ENCODE measurements at regions not wholly inside any gene's neighbourhood (a gene's known extent, or its start where the extent isn't known, plus 50 kb on each side); places are given as distances from the start of the nearest gene placed in this dataset.

GRCh38 chr3:40961104-40961857 is 238.0 kb upstream of the CTNNB1 start:
- WGBS (ENCODE audit: insufficient coverage), result no CpG with 5 or more reads among the region's 5 CpGs

DNA sequence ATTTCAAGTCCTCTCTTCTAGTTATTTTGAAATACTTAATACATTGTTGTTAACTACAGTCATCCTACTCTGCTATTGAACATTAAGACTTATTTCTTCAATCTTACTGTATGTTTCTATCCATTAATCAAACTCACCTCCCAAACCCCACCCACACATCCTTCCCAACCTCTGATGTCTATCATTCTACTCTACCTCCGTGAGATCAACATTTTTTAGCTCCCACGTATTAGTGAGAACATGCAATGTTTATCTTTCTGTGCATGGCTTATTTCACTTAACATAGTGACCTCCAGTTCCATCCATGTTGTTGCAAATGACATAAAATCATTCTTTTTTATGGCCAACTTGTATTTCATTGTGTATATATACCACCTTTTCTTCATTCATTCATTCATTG is 236.6 kb upstream of the CTNNB1 start:
- H3K4me2 ChIP-seq (replicated peaks; ENCODE audit: extremely low read depth, low read length, poor library complexity, severe bottlenecking), result no peak overlapping the region
- no peak overlapping the region for H3K27ac ChIP-seq (ENCODE audit: low read depth in 1 of 2, low read length in 2 of 2)
- H3K9me3 Mint-ChIP-seq, result peaks cover 15 to 27% (median 19%) of the 10 kb centered on the region in 7 donors
- intact Hi-C loops (cut with micrococcal nuclease), result no loop called here
- peaks cover 0 to 15% of the 10 kb centered on the region in 2 donors for H3K9me3 ChIP-seq (replicated peaks in 1 of 2; ENCODE audit: control insufficient read depth in 1 of 2, insufficient read depth in 1 of 2, low read length in 2 of 2)
- H3K36me3 ChIP-seq (replicated peaks in 1 of 2; ENCODE audit: control insufficient read depth in 1 of 2, insufficient read depth in 2 of 2, low read length in 2 of 2), result no peaks in the 10 kb centered on the region
- no peak overlapping the region for H3K9ac ChIP-seq (ENCODE audit: insufficient read depth, low read length, poor library complexity, severe bottlenecking)
- H3K27me3 Mint-ChIP-seq (ENCODE audit: low read depth in 3 of 3), result peaks cover 0 to 2% (median 0%) of the 10 kb centered on the region in 3 donors
- H3K4me3 Mint-ChIP-seq, result no peak overlapping the region
- H3K27ac Mint-ChIP-seq, result no peak overlapping the region
- no peaks in the 10 kb centered on the region for H3K36me3 Mint-ChIP-seq
- no CpG with 5 or more reads among the region's 2 CpGs for WGBS (ENCODE audit: insufficient coverage)
- H4K20me1 ChIP-seq (ENCODE audit: insufficient read depth, low read length), result no peaks in the 10 kb centered on the region
- no peak for DNase-seq
- TF ChIP-seq, protein P1, sequence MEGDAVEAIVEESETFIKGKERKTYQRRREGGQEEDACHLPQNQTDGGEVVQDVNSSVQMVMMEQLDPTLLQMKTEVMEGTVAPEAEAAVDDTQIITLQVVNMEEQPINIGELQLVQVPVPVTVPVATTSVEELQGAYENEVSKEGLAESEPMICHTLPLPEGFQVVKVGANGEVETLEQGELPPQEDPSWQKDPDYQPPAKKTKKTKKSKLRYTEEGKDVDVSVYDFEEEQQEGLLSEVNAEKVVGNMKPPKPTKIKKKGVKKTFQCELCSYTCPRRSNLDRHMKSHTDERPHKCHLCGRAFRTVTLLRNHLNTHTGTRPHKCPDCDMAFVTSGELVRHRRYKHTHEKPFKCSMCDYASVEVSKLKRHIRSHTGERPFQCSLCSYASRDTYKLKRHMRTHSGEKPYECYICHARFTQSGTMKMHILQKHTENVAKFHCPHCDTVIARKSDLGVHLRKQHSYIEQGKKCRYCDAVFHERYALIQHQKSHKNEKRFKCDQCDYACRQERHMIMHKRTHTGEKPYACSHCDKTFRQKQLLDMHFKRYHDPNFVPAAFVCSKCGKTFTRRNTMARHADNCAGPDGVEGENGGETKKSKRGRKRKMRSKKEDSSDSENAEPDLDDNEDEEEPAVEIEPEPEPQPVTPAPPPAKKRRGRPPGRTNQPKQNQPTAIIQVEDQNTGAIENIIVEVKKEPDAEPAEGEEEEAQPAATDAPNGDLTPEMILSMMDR (IDR thresholded peaks at IDR 0.05), result no peak
- H2AFZ ChIP-seq (ENCODE audit: insufficient read depth, low read depth, low read length, poor library complexity, severe bottlenecking), result no peak overlapping the region
- no peak overlapping the region for H3K4me3 ChIP-seq (replicated peaks in 1 of 3; ENCODE audit: low read depth in 2 of 3, low read length in 3 of 3)
- H3K27me3 ChIP-seq (ENCODE audit: control insufficient read depth in 2 of 2, insufficient read depth in 2 of 2, low read length in 2 of 2), result no peaks in the 10 kb centered on the region
- H3K4me1 Mint-ChIP-seq, result peaks cover 5% of the 10 kb centered on the region
- no peaks in the 10 kb centered on the region for H3K4me1 ChIP-seq (ENCODE audit: control insufficient read depth in 1 of 2, insufficient read depth in 2 of 2, low read length in 2 of 2)
- H3K79me2 ChIP-seq (ENCODE audit: insufficient read depth, low read length), result no peaks in the 10 kb centered on the region

More at GRCh38 chr3:40961104-40961857, 238.0 kb upstream of the CTNNB1 start:
- no peaks in the 10 kb centered on the region for H3K79me2 ChIP-seq (ENCODE audit: insufficient read depth, low read length)
- Mint-ChIP-seq H3K27ac (no peak overlapping the region), H3K27me3 (ENCODE audit: low read depth in 3 of 3) (peaks cover 0 to 2% (median 0%) of the 10 kb centered on the region in 3 donors), H3K4me1 (no peaks in the 10 kb centered on the region), H3K9me3 (peaks cover 15 to 29% (median 19%) of the 10 kb centered on the region in 7 donors), H3K36me3 (no peaks in the 10 kb centered on the region), H3K4me3 (no peak overlapping the region)
- H4K20me1 ChIP-seq (ENCODE audit: insufficient read depth, low read length), result no peaks in the 10 kb centered on the region
- H2AFZ ChIP-seq (ENCODE audit: insufficient read depth, low read depth, low read length, poor library complexity, severe bottlenecking), result no peak overlapping the region
- peaks cover 0 to 15% of the 10 kb centered on the region in 2 donors for H3K9me3 ChIP-seq (replicated peaks in 1 of 2; ENCODE audit: control insufficient read depth in 1 of 2, insufficient read depth in 1 of 2, low read length in 2 of 2)
- no peak overlapping the region for H3K9ac ChIP-seq (ENCODE audit: insufficient read depth, low read length, poor library complexity, severe bottlenecking)
- H3K4me1 ChIP-seq (ENCODE audit: control insufficient read depth in 1 of 2, insufficient read depth in 2 of 2, low read length in 2 of 2), result no peaks in the 10 kb centered on the region
- TF ChIP-seq, protein P1 (IDR thresholded peaks at IDR 0.05), result no peak
- H3K4me3 ChIP-seq (replicated peaks in 1 of 3; ENCODE audit: low read depth in 2 of 3, low read length in 3 of 3), result no peak overlapping the region
- H3K4me2 ChIP-seq (replicated peaks; ENCODE audit: extremely low read depth, low read length, poor library complexity, severe bottlenecking), result no peak overlapping the region
- no peak overlapping the region for H3K27ac ChIP-seq (ENCODE audit: low read depth in 1 of 2, low read length in 2 of 2)
- intact Hi-C loops (cut with micrococcal nuclease), result no loop called here
- no peaks in the 10 kb centered on the region for H3K27me3 ChIP-seq (ENCODE audit: control insufficient read depth in 2 of 2, insufficient read depth in 2 of 2, low read length in 2 of 2)
- DNase-seq, result no peak
- H3K36me3 ChIP-seq (replicated peaks in 1 of 2; ENCODE audit: control insufficient read depth in 1 of 2, insufficient read depth in 2 of 2, low read length in 2 of 2), result no peaks in the 10 kb centered on the region

All from CD14-positive monocyte (primary cell).